ENCODE measurements at regions not wholly inside any gene's neighbourhood (a gene's known extent, or its start where the extent isn't known, plus 50 kb on each side); places are given as distances from the start of the nearest gene placed in this dataset.

- Histone ChIP-seq H3K4me1 (no peaks in the 10 kb centered on the region), H3K27me3 (no peaks in the 10 kb centered on the region), H3K36me3 (no peaks in the 10 kb centered on the region), H3K4me3 (no peak overlapping the region), H3K27ac (no peak overlapping the region), H3K9me3 (no peaks in the 10 kb centered on the region)
- TF ChIP-seq POLR2AphosphoS5 (IDR thresholded peaks at IDR 0.05), result no peak
- no peak for TF ChIP-seq POLR2A (IDR thresholded peaks at IDR 0.05)
- no peak for TF ChIP-seq CTCF (IDR thresholded peaks at IDR 0.05)
- no peak for TF ChIP-seq EP300 (IDR thresholded peaks at IDR 0.05)
- no peak for DNase-seq
- ATAC-seq (ENCODE audit: low FRiP score in 2 of 2), result no peak
- 88 to 93% methylated on average over 3 of the region's 3 CpGs for WGBS, 2 donors
Observed at GRCh38 chr21:15644489-15644888, 85.3 kb upstream of the USP25 start.

- Histone ChIP-seq H3K9me3 (no peaks in the 10 kb centered on the region), H3K4me3 (no peak overlapping the region), H3K4me1 (no peaks in the 10 kb centered on the region), H3K36me3 (no peaks in the 10 kb centered on the region), H3K27ac (no peak overlapping the region), H3K27me3 (no peaks in the 10 kb centered on the region)
- WGBS, 2 donors, result 88 to 92% methylated on average over 4 of the region's 4 CpGs
- no peak for ATAC-seq (ENCODE audit: low FRiP score in 2 of 2)
- TF ChIP-seq POLR2AphosphoS5 (IDR thresholded peaks at IDR 0.05) (no peak), EP300 (IDR thresholded peaks at IDR 0.05) (no peak), CTCF (IDR thresholded peaks at IDR 0.05) (no peak), POLR2A (IDR thresholded peaks at IDR 0.05) (no peak)
- DNase-seq, result no peak
Observed at GRCh38 chr21:15645830-15646229, 84.0 kb upstream of the USP25 start.

GRCh38 chr21:15650735-15651134, 79.0 kb upstream of the USP25 start:
- H3K4me1 ChIP-seq, result no peaks in the 10 kb centered on the region
- H3K27ac ChIP-seq, result no peak overlapping the region
- H3K27me3 ChIP-seq, result no peaks in the 10 kb centered on the region
- TF ChIP-seq POLR2A (IDR thresholded peaks at IDR 0.05) (no peak), EP300 (IDR thresholded peaks at IDR 0.05) (no peak), CTCF (IDR thresholded peaks at IDR 0.05) (no peak), POLR2AphosphoS5 (IDR thresholded peaks at IDR 0.05) (no peak)
- H3K9me3 ChIP-seq, result no peaks in the 10 kb centered on the region
- no peak for ATAC-seq (ENCODE audit: low FRiP score in 2 of 2)
- DNase-seq, result no peak
- H3K36me3 ChIP-seq, result no peaks in the 10 kb centered on the region
- 83 to 85% methylated on average over 3 of the region's 3 CpGs for WGBS, 2 donors
- H3K4me3 ChIP-seq, result no peak overlapping the region

- TF ChIP-seq POLR2AphosphoS5 (IDR thresholded peaks at IDR 0.05), result no peak
- no peak for TF ChIP-seq CTCF (IDR thresholded peaks at IDR 0.05)
- no peak for TF ChIP-seq POLR2A (IDR thresholded peaks at IDR 0.05)
- no peak for TF ChIP-seq EP300 (IDR thresholded peaks at IDR 0.05)
- no peaks in the 10 kb centered on the region for H3K36me3 ChIP-seq
- no peak overlapping the region for H3K27ac ChIP-seq
- H3K4me1 ChIP-seq, result no peaks in the 10 kb centered on the region
- ATAC-seq (ENCODE audit: low FRiP score in 2 of 2), result no peak
- no peak for DNase-seq
- no peak overlapping the region for H3K4me3 ChIP-seq
- 56 to 57% methylated on average over 3 of the region's 3 CpGs for WGBS, 2 donors
- no peaks in the 10 kb centered on the region for H3K27me3 ChIP-seq
- H3K9me3 ChIP-seq, result no peaks in the 10 kb centered on the region
Observed at GRCh38 chr21:15651172-15651571, 78.6 kb upstream of the USP25 start.

GRCh38 chr21:15653710-15654109, 76.1 kb upstream of the USP25 start:
- DNase-seq, result no peak
- 40 to 53% methylated on average over 2 of the region's 2 CpGs for WGBS, 2 donors

More at GRCh38 chr21:15653710-15654109, 76.1 kb upstream of the USP25 start:
- no peaks in the 10 kb centered on the region for H3K9me3 ChIP-seq
- no peak overlapping the region for H3K4me3 ChIP-seq
- H3K27me3 ChIP-seq, result no peaks in the 10 kb centered on the region
- no peaks in the 10 kb centered on the region for H3K36me3 ChIP-seq
- TF ChIP-seq POLR2A (IDR thresholded peaks at IDR 0.05) (no peak), POLR2AphosphoS5 (IDR thresholded peaks at IDR 0.05) (no peak), EP300 (IDR thresholded peaks at IDR 0.05) (no peak), CTCF (IDR thresholded peaks at IDR 0.05) (no peak)
- no peak overlapping the region for H3K27ac ChIP-seq
- no peaks in the 10 kb centered on the region for H3K4me1 ChIP-seq
- no peak for ATAC-seq (ENCODE audit: low FRiP score in 2 of 2)
